ENCODE measurements at regions not wholly inside any gene's neighbourhood (a gene's known extent, or its start where the extent isn't known, plus 50 kb on each side); places are given as distances from the start of the nearest gene placed in this dataset.

- Histone ChIP-seq H3K79me2 (ENCODE audit: low read depth) (no peaks in the 10 kb centered on the region), H3K4me2 (no peak overlapping the region), H3K27me3 (ENCODE audit: insufficient read depth, low read depth) (0 out of 2 replicates have a peak, but pooled peaks cover 3% of the 10 kb centered on the region), H3K4me1 (replicated peaks; ENCODE audit: insufficient read depth) (no peaks in the 10 kb centered on the region), H3F3A (ENCODE audit: insufficient read depth, low read depth) (no peaks in the 10 kb centered on the region), H3K4me3 (no peak overlapping the region), H2AFZ (no peak overlapping the region), H3K36me3 (ENCODE audit: low read depth) (no peaks in the 10 kb centered on the region), H3K27ac (no peak overlapping the region), H3K9me2 (ENCODE audit: insufficient read depth) (no peaks in the 10 kb centered on the region), H4K20me1 (ENCODE audit: insufficient read depth) (no peaks in the 10 kb centered on the region), H3K9me3 (ENCODE audit: insufficient read depth, low read depth) (no peaks in the 10 kb centered on the region)
- no TSS peak for BruUV-seq (replicated peaks)
- ChIA-PET POLR2A (ENCODE audit: unreplicated experiment) (no interaction called here), CTCF (no interaction called here)
- DNase-seq = no peak
- intact Hi-C loops (cut with micrococcal nuclease; ENCODE audit: unreplicated experiment) = no loop called here
- TF ChIP-seq, protein P1, sequence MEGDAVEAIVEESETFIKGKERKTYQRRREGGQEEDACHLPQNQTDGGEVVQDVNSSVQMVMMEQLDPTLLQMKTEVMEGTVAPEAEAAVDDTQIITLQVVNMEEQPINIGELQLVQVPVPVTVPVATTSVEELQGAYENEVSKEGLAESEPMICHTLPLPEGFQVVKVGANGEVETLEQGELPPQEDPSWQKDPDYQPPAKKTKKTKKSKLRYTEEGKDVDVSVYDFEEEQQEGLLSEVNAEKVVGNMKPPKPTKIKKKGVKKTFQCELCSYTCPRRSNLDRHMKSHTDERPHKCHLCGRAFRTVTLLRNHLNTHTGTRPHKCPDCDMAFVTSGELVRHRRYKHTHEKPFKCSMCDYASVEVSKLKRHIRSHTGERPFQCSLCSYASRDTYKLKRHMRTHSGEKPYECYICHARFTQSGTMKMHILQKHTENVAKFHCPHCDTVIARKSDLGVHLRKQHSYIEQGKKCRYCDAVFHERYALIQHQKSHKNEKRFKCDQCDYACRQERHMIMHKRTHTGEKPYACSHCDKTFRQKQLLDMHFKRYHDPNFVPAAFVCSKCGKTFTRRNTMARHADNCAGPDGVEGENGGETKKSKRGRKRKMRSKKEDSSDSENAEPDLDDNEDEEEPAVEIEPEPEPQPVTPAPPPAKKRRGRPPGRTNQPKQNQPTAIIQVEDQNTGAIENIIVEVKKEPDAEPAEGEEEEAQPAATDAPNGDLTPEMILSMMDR (conservative IDR thresholded peaks at IDR 0.05) = no peak
- no peak for TF ChIP-seq EZH2 (IDR thresholded peaks at IDR 0.05; ENCODE audit: low read depth)
Measured at GRCh38 chr1:34364376-34364775, 187.7 kb downstream of the C1orf94 start.

DNA sequence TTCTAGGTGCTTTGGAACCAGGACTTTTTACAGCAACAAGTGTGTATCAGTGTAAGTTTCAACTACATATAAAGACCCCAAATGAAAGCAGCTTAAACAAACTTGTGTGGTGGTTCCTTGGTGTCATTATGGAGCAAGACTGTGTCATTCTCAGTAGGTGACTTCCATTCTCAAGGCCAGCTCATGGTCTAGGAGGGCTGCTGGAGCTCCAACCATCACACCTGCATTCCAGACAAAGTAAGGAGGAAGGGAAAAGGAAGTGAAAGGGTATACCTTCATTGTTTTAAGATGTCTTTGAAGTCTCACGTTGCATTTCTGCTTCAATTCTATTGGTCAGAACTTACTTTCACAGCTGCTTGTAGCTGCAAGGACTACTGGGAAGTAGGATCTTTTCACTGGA lies 188.6 kb downstream of the C1orf94 start:
- Histone ChIP-seq H3K36me3 (ENCODE audit: low read depth) (no peaks in the 10 kb centered on the region), H3K4me1 (replicated peaks; ENCODE audit: insufficient read depth) (no peaks in the 10 kb centered on the region), H3K9me2 (ENCODE audit: insufficient read depth) (no peaks in the 10 kb centered on the region), H3K27ac (no peak overlapping the region), H3F3A (ENCODE audit: insufficient read depth, low read depth) (no peaks in the 10 kb centered on the region), H3K9me3 (ENCODE audit: insufficient read depth, low read depth) (no peaks in the 10 kb centered on the region), H3K79me2 (ENCODE audit: low read depth) (no peaks in the 10 kb centered on the region), H3K4me2 (no peak overlapping the region), H4K20me1 (ENCODE audit: insufficient read depth) (no peaks in the 10 kb centered on the region), H3K27me3 (ENCODE audit: insufficient read depth, low read depth) (0 out of 2 replicates have a peak, but pooled peaks cover 3% of the 10 kb centered on the region), H3K4me3 (no peak overlapping the region), H2AFZ (no peak overlapping the region)
- DNase-seq = no peak
- BruUV-seq (replicated peaks) = no TSS peak
- no peak for TF ChIP-seq EZH2 (IDR thresholded peaks at IDR 0.05; ENCODE audit: low read depth)
- TF ChIP-seq, protein P1 (conservative IDR thresholded peaks at IDR 0.05) = no peak
- intact Hi-C loops (cut with micrococcal nuclease; ENCODE audit: unreplicated experiment) = no loop called here
- POLR2A ChIA-PET (ENCODE audit: unreplicated experiment) = no interaction called here
- CTCF ChIA-PET = no interaction called here

GRCh38 chr1:34366875-34367624 lies 190.3 kb downstream of the C1orf94 start:
- Histone ChIP-seq H2AFZ (no peak overlapping the region), H3K27ac (no peak overlapping the region), H3K9me2 (ENCODE audit: insufficient read depth) (no peaks in the 10 kb centered on the region), H3K4me1 (replicated peaks; ENCODE audit: insufficient read depth) (no peaks in the 10 kb centered on the region), H3K27me3 (ENCODE audit: insufficient read depth, low read depth) (0 out of 2 replicates have a peak, but pooled peaks cover 3% of the 10 kb centered on the region), H4K20me1 (ENCODE audit: insufficient read depth) (no peaks in the 10 kb centered on the region), H3K4me2 (no peak overlapping the region), H3K9me3 (ENCODE audit: insufficient read depth, low read depth) (no peaks in the 10 kb centered on the region), H3K79me2 (ENCODE audit: low read depth) (no peaks in the 10 kb centered on the region), H3K4me3 (no peak overlapping the region), H3F3A (ENCODE audit: insufficient read depth, low read depth) (no peaks in the 10 kb centered on the region), H3K36me3 (ENCODE audit: low read depth) (no peaks in the 10 kb centered on the region)
- DNase-seq = no peak
- intact Hi-C loops (cut with micrococcal nuclease; ENCODE audit: unreplicated experiment) = no loop called here
- POLR2A ChIA-PET (ENCODE audit: unreplicated experiment) = no interaction called here
- no peak for TF ChIP-seq EZH2 (IDR thresholded peaks at IDR 0.05; ENCODE audit: low read depth)
- TF ChIP-seq, protein P1 (conservative IDR thresholded peaks at IDR 0.05) = no peak
- no TSS peak for BruUV-seq (replicated peaks)
- CTCF ChIA-PET = no interaction called here

Data from PC-9 (cell line).